Amygdala (tissue), 56 donors: ENCODE measurements at regions not wholly inside any gene's neighbourhood (a gene's known extent, or its start where the extent isn't known, plus 50 kb on each side); places are given as distances from the start of the nearest gene placed in this dataset.
A peak's percentile ranks its signal among the peaks of the same experiment; 100 is the strongest.
"Not testable (repeated sequence)": the region's sequence is repeated elsewhere in the genome, so short reads cannot be mapped to it uniquely, and the experiment has no call there.

Experiments used
- DNase-seq, 56 donors: peaks; one replicate each; lab custom pipeline; 2025; lab: John Stamatoyannopoulos, UW

DNA sequence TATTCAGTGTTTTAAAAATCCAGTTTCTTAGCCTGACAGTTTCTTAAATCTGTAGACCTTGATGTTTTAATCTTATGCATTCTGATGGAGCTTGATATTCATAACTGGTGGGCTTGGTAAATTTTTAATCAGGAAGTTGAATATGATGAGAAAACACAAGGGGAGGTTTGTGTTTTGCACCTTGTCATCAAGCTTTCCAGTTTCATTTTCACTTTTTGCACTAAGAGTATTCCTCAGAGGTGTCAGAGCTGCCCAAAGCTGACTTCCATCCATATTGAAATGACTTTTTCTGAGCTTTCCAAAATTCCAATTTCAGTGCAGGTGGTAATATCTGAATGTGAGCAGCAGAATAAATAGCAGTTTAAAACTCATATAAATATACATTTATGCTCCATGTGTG is 555.0 kb upstream of the RBFOX1 start:
- DNase-seq, result no peak

- peak in 1 of 56 donors; percentile 1 for DNase-seq
These were observed 556.9 kb upstream of the RBFOX1 start for GRCh38 chr16:6775712-6776111.

- no peak for DNase-seq
These were observed 560.7 kb upstream of the RBFOX1 start for GRCh38 chr16:6771956-6772355.

DNA sequence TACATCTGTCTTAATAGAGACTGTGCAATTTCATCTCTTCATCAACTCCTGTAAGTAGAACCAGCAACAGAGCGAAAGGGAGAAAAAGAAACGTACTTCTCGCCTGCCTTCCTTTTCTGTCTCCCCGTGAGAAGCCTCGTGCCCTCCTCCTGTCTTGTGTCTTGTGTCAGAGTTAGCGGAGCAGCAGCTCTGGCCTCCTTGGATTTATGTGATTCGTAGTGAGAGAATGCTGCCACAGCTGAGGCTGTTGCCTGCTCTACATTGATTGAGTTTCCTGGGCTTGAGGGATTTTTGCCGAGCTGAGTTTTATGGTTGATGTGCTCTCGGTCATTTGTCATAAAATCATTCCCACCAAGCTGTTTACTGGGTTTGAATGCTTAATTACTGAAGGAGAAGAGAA is 579.1 kb upstream of the RBFOX1 start:
- no peak for DNase-seq

GRCh38 chr16:6751191-6751590 is 581.5 kb upstream of the RBFOX1 start:
- no peak for DNase-seq

- no peak for DNase-seq
These were observed 582.9 kb upstream of the RBFOX1 start for GRCh38 chr16:6749698-6750097.

DNA sequence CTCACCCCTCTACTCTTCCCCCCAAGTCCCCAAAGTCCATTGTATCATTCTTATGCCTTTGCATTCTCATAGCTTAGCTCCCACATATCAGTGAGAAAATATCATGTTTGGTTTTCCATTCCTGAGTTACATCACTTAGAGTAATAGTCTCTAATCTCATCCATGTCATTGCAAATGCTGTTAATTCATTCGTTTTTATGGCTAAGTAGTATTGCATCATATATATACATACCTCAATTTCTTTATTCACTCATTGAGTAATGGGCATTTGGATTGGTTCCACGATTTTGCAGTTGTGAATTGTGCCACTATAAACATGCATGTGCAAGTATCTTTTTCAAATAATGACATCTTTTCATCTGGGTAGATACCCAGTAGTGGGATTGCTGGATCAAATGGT is 596.3 kb upstream of the RBFOX1 start:
- not testable (repeated sequence) for DNase-seq

DNA sequence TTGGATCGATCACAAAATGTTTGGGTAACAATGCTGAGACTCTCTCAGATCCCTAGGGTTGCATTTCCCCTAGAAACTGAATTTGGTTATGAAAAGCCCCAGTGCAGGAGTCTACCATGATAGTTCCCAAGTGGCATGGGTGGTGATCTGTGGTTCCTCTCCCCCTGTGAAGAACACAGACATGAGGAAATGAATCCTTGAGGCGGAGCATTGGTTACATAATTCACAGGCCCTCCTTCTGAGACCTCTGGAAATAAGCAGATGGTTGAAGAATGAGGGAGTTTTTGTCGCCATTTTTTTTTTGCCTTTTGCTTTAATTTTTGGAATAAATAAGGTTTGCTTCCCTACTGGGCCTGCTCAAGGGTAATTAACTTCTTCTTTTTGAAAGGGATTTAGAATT is 597.0 kb upstream of the RBFOX1 start:
- DNase-seq, result no peak

- no peak for DNase-seq
These were observed 600.5 kb upstream of the RBFOX1 start for GRCh38 chr16:6732166-6732565.

DNA sequence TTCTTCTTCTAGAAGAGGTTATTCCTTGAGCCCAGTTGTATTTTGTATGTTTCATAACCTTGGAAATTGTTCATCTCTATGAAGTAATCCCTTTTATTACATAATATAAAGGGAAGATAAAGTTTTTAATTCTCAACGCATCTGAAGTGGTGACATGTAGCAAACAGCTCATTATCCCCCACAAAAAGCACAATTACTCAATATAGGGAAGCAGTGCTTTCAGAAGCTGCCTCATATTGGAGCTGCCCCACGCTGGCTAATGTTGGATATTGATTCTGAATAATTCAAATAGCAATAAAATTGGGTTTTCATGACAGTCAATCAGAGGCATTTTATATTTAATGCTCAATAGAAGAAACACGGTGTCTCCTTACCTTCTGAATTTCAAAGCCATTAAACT is 604.3 kb upstream of the RBFOX1 start:
- no peak for DNase-seq

- no peak for DNase-seq
These were observed 606.0 kb upstream of the RBFOX1 start for GRCh38 chr16:6726621-6727020.

DNA sequence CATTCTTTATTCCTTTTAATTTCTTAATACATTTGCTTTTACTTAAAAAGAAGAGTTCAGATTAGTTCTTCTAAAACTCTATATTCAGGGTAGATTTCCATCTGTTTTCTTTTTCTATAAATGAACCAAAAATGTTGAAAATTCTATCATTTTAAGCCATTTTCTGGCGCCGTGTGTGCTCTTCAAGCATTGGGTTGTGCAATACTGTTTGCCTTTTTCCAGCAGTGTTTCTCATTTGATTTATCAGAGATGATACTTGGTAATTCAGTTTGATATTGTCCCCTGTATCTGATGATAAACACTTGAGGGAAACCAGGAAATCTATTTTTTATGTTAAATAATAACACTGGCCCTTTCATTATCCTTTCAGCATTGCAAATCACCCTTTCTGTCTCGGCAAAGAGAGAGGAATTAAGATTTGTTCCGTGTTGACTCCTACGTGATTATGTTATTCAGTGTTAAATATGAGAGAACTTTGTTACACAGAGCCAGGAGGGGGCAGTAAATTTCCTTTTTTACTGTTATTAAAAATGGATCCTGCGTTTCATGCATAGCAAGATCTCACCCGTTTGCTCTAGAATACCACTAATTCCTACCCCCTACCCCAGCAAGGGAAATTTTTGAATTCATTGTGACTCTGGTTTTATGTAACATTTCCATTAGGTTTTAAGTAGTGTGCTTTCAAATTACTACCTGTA is 606.9 kb upstream of the RBFOX1 start:
- peak in 2 of 56 donors; percentile 15 for DNase-seq

- DNase-seq, result not testable (repeated sequence)
These were observed 607.4 kb upstream of the RBFOX1 start for GRCh38 chr16:6725206-6725605.

DNA sequence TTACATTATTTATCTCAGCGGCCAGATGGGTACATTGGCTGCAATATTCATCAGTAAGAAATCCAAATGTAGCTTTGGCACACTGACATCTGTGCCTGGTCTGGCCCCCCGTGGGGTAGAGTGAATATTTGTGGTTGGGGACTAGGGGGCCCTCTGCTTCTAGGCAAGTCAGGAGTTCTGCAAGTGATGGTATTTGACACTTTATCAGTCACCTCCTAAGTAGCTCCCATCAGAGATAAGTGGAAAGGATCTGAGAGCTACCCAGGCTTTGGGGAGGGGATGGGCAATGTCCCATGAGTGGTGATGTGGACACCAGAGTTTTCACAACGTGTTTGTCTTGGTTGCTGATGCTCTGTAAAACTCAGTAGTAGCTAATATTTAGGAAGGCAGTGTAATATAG is 609.9 kb upstream of the RBFOX1 start:
- no peak for DNase-seq

GRCh38 chr16:6714510-6714909 is 618.1 kb upstream of the RBFOX1 start:
- DNase-seq, result no peak

DNA sequence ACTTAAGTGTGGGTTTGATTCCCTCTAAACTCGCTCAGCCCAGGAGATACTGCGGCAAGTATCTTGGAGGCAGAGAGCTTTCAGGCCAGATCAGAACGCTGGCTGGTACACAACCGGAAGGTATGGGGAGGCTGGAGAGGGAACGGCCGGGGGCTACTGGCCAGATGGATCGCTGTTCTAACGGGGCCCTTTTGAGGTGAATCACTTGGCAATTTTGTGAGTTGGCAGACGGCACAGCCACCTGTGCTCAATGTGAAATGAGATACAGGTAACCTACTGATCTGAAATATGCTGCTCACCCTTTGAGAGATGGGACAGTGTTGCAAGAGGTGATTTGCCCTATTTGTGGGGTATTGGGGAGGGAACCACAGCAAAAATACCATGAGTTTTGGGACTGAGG is 622.9 kb upstream of the RBFOX1 start:
- DNase-seq, result no peak

DNA sequence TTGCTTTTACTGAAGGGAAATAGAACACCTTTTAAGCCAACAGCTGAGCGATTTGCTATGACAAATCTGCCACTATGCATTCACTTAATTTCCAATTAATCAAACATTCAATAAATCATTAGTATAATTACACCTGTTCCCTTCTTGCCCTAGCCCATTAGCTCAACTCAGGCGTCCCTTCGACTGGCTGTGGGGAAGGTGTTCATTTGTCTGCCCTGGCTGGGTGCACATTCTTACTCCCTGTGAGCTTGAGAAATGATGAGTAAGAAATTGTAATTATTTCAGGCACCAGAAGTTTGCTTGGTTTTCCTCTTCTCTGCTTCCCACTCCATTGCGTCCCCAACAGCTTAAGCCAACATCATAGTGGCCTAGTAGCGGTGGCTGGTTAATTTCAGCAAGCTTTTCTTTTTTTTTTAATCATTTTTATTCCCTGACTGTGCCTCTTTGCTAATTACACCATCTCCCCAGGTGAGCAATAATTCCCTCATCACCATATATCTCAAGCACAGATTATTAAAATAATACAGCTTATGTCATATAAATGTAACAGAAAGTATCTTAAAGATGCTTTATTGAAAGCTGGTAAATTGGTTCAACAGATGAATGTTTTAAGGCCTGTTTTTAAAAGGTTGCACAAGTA is 623.9 kb upstream of the RBFOX1 start:
- no peak for DNase-seq

DNA sequence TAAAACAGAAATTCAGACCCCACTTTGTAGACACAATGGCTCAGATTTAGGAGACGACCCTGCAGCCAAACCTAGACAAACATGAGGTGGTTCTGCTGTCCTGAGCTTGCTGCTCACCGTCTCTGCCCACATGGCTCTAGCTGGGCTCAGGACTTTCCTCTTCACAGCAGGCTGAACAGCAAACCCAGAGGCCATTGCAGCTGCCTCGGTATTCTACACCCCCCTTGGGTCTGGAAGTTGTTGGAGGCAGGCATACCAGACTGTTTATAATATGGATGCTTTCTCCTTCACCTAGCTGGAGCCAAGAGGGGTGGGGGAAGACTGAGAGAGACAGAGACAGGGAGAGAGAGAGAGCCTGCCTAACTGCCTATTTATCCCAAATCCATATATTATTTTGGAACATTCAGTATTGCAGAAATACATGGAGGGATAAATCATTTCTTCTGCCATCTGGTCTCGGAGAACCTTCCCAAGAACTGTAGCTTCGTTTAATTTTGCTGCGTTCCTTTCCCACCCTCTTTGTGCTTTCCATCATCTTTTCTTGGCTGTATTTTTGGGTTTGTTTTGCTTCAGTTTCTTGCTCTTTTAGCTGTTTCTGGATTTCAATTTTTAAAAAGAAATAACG is 628.2 kb upstream of the RBFOX1 start:
- no peak for DNase-seq

DNA sequence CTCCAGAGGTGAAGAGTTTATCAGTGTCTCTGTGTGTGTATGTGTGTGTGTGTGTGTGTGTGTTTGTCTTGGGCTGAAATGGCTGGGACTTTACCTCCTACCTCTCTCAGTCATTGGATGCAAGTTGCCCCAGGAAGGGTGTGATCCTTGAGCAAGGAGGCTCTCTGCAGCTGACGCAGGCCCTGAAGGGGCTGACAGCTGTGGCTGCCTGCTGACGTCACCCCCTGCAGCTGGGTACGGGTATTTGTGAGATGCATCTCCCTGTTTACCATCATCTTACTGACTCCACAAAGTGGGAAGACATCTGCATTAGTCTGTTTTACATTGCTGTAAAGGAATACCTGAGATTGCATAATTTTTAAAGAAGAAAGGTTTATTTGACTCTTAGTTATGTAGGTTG is 631.5 kb upstream of the RBFOX1 start:
- no peak for DNase-seq

DNA sequence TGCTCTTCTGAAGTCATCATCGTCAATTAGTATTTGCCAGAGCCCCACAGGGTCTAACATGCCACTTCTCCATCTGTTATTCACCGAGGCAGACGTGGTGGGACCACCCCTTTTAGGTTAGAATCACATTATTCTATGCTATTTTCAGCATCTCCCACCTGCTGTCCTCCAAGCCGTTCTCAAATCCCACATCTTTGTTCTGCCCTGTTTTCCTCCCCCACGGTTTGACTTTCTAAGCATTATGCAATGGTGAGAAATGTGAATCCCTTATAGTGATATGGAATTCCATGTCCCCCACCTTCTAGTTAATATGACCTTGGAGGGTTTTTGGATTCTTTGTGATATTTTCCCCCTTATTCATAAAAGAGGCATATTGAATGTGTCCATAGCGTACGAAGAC is 634.1 kb upstream of the RBFOX1 start:
- no peak for DNase-seq

DNA sequence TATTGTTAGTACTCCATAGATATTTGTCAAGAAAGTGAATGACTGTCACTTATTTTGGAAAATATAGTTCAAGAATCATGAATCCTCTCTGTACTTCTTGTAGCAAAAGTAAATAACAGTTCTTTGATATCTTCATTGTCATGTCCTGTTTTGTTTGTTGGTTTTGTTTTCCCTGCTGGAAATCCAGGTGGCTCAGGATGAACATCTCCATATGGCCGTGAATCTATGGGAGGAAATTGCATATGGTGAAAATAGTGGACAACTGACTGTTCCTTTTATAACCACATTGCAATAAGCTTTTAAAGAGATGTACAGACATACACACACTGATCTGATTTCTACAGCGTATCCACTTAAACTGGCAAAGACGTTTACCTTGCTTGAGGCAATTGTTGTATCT is 637.0 kb upstream of the RBFOX1 start:
- no peak for DNase-seq

GRCh38 chr16:6694636-6695035 is 638.0 kb upstream of the RBFOX1 start:
- DNase-seq, result no peak
